Stimulated activated CD4-positive, alpha-beta T cell treated with anti-CD3 and anti-CD28 coated beads, Interleukin-1b, Interleukin-23, amount 100 ng/mL, for 4 hours (primary cell): ENCODE measurements at regions not wholly inside any gene's neighbourhood (a gene's known extent, or its start where the extent isn't known, plus 50 kb on each side); places are given as distances from the start of the nearest gene placed in this dataset.
"Not testable (repeated sequence)": the region's sequence is repeated elsewhere in the genome, so short reads cannot be mapped to it uniquely, and the experiment has no call there.

Experiments
- DNase-seq, 2 donors: peaks; one replicate each; pipeline ENCODE4 v3.0.0-alpha.2; 2020; ENCODE audit warnings: low read depth in 2 of 2

GRCh38 chr15:26029586-26029985 is 166.5 kb upstream of the ATP10A start:
- DNase-seq = not testable (repeated sequence)

DNA sequence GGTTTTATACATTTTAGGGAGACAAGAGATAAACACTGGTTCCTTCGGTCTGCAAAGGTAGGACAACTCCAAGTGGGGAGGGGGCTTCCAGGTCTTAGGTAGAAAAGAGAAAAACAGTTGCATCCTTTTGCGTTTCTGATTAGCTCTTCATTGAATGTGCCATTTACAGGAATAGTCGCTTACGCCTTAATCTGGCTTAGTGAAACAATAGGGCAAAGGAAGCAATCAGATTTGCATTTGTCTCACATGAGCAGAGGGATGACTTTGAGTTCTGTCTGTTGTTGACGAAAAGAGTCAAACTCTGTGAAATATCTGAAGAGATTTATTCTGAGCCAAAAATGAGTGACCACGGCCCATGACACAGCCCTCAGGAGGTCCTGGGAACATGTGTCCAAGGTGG is 166.0 kb upstream of the ATP10A start:
- DNase-seq = no peak

- no peak for DNase-seq
Measured at GRCh38 chr15:26028086-26028740, 165.1 kb upstream of the ATP10A start.

- DNase-seq = not testable (repeated sequence)
Measured at GRCh38 chr15:26026671-26027070, 163.5 kb upstream of the ATP10A start.

GRCh38 chr15:26024241-26024640 is 161.1 kb upstream of the ATP10A start:
- no peak for DNase-seq

GRCh38 chr15:26023691-26024090 is 160.6 kb upstream of the ATP10A start:
- DNase-seq = no peak

DNA sequence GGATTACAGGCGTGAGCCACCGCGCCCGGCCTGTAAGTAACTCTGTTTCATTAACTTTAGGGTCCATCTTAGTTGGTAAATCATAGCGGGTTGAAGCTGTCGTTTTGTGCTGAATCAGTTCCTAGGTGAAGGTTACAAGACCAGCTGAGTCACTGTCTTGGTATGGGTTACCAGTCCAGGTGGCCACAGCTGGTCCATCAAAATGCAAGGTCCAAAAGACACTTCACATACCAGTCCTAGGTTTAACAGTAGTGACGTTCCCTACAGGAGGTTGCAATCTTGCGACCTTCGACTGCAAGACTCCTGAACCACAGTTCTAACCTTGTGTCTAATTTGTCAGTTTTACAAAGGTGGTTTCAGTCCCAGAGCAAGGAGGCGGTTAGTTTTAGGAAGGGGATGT is 160.1 kb upstream of the ATP10A start:
- DNase-seq = no peak

DNA sequence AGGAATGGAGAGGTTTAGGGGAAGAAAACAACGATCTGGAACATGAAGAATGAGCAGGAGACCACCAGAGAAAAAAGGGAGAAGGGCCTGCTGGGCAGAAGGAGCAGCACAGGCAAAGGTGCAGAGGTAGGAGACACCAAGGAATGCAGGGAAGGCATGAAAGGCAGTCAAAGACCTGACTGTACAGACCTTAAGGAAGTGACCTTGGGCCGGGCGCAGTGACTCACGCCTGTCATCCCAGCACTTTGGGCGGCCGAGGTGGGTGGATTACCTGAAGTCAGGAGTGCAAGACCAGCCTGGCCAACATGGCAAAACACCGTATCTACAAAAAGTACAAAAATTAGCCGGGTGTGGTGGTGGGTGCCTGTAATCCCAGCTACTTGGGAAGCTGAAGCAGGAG is 157.7 kb upstream of the ATP10A start:
- DNase-seq = no peak

DNA sequence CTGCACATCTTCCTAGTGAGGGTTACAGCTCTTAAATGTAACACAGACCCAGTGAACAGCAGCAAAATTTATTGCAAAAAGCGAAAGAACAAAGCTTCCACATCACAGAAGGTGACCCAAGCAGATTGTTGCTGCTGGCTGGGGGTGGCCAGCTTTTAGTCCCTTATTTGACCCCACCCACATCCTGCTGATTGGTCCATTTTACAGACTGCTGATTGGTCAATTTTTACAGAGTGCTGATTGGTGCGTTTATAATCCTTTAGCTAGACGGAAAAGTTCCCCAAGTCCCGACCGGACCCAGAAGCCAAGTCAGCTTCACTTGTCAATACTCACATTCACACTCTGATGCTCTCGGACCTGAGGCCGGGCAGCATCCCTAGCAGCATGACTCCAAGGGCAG is 154.5 kb upstream of the ATP10A start:
- DNase-seq = no peak

DNA sequence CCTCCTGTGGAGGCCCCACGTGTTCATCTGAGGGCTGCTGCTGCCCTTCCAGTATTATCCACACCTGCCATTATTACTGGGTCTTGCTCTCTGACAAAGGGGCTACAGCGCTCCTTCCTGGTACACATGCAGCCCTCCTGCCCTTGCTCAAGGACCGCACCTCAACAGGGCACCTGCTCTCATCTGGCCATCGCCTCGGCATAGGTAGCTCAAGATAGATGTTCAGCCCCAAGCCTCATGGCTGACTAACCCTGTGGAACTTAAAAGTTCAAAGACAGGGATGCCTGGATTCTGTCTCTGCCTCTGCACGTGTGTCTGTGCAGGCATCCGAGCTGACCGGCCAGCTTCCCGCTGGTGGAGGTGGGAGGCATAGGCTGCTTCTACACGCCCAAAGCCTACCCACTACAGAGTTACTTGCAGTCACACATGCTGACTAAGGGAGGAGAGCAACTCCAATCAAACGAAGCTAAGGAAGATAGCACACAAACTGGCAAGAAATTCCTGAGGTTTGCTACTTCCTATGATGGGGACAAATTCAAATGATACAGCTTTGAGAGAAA is 152.5 kb upstream of the ATP10A start:
- no peak for DNase-seq

- no peak for DNase-seq
Measured at GRCh38 chr15:26013981-26014380, 150.9 kb upstream of the ATP10A start.

DNA sequence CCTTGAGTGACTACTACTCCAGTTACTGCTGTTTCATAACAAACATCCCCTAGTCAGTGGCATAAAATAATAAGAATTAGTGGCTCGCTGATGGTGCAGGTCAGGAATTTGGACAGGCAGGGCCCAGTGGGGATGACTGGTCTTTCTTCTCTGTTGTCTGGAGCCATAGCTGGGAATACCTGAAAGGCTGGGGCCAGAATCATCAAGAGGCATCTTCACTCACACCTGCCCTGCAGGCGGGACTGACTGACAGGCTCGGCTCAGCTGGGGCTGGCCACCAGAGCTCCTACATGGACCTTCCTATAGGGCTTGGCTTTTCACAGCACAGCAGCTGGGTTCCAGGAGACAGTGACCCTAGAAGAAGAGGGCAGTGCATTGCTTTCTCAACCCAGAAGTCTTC is 148.8 kb upstream of the ATP10A start:
- DNase-seq = no peak

GRCh38 chr15:26007151-26007550 is 144.0 kb upstream of the ATP10A start:
- no peak for DNase-seq

DNA sequence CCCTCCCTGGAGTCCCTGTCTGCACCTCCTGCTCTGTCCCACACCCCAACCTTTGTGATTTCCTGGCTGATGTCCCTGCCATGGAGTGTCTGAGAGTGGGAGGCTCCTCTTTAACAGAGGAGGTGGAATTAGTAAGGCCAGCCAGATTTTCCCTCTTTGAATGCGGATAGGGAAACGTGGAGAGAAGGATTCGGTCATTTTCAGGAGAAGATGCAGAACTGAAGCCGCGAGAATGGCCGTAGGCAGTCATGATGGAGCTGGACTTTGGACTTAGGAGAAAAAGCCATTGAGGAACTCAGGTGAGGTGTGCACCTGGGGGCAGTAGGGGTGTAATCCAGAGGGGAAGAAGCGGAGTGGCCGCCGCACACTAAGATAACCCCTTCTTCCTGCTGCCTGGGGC is 138.1 kb upstream of the ATP10A start:
- DNase-seq = no peak

- no peak for DNase-seq
Measured at GRCh38 chr15:25993506-25993905, 130.4 kb upstream of the ATP10A start.

- DNase-seq = no peak
Measured at GRCh38 chr15:25990220-25990619, 127.1 kb upstream of the ATP10A start.

DNA sequence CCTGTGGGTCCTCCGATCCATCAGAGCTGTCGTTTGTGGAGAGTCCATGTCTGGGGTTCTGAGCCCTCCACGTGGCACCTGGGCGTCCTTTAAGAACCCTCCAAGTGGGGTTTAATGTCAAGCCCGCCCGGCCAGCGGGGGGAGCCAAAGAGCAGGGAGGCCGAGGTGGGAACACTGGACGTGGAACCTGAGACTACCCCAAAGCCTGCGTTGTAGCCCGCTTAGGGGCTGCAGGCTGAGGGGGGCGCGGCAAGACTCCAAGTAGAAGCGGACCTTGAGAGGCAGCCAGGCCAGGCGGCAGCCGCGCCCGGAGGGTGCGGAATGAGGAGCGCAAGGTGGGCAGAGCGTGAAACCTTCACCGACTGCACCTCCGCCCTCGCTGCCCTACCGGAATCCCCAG is 126.2 kb upstream of the ATP10A start:
- no peak for DNase-seq

GRCh38 chr15:25988716-25989115 is 125.6 kb upstream of the ATP10A start:
- DNase-seq = not testable (repeated sequence)

GRCh38 chr15:25987638-25988037 is 124.5 kb upstream of the ATP10A start:
- no peak for DNase-seq

GRCh38 chr15:25985165-25985564 is 122.0 kb upstream of the ATP10A start:
- DNase-seq = no peak

- DNase-seq = no peak
Measured at GRCh38 chr15:25982736-25983135, 119.6 kb upstream of the ATP10A start.

GRCh38 chr15:25981114-25981513 is 118.0 kb upstream of the ATP10A start:
- no peak for DNase-seq

GRCh38 chr15:25972141-25972675 is 109.1 kb upstream of the ATP10A start:
- no peak for DNase-seq

- no peak for DNase-seq
Measured at GRCh38 chr15:25971053-25971452, 107.9 kb upstream of the ATP10A start.
